CD4-positive, alpha-beta T cell (primary cell): ENCODE measurements at regions not wholly inside any gene's neighbourhood (a gene's known extent, or its start where the extent isn't known, plus 50 kb on each side); places are given as distances from the start of the nearest gene placed in this dataset.
A peak's percentile ranks its signal among the peaks of the same experiment; 100 is the strongest.

ENCODE experiments used
- ATAC-seq: fragments of 200-7000 bp; cut with Tn5 transposase; one replicate; pipeline ENCODE4 v1.10.0; 2022; ENCODE audit warnings: mild to moderate bottlenecking; ENCODE audit not compliant: poor library complexity
- CTCF ChIA-PET: fragments of 350-600 bp; sonication (Branson Sonifier 250); formaldehyde crosslinking; loops from one replicate; lab custom pipeline; 2021; ENCODE audit warnings: antibody characterized with exemption, inconsistent platforms; lab: Charles Lee
- POLR2A ChIA-PET: fragments of 350-600 bp; sonication (Branson Sonifier 250); formaldehyde crosslinking; loops from one replicate; lab custom pipeline; 2021; ENCODE audit warnings: antibody characterized with exemption, inconsistent platforms; lab: Charles Lee
- DNase-seq, 14 experiments: peaks; one replicate each; pipeline ENCODE4 v3.0.0-alpha.2; 2013 to 2020; ENCODE audit warnings: mixed read lengths in 2 of 14
- H3K27ac ChIP-seq, 2 donors: one replicate each; pipeline versions ENCODE4 v1.5.1 to v1.7.0; 2013; ENCODE audit warnings: low read length in 2 of 2, low read depth in 1 of 2, mild to moderate bottlenecking in 1 of 2
- H3K27me3 ChIP-seq, 2 experiments: 1 replicate in 1 of 2; 2 replicates in 1 of 2; pipeline versions ENCODE4 v1.6.1 to v1.7.0; 2013; ENCODE audit warnings: low read length in 2 of 2, control low read depth in 1 of 2, mild to moderate bottlenecking in 1 of 2, moderate library complexity in 1 of 2; ENCODE audit not compliant: insufficient read depth in 2 of 2, control insufficient read depth in 1 of 2
- H3K36me3 ChIP-seq: one replicate; pipeline ENCODE4 v1.6.1; 2013; ENCODE audit warnings: low read length, control low read depth; ENCODE audit not compliant: insufficient read depth
- H3K4me1 ChIP-seq: one replicate; pipeline ENCODE4 v1.6.1; 2013; ENCODE audit warnings: low read length, control low read depth; ENCODE audit not compliant: insufficient read depth
- H3K4me3 ChIP-seq: one replicate; pipeline ENCODE4 v1.5.1; 2013; ENCODE audit warnings: mild to moderate bottlenecking, low read length, moderate library complexity
- H3K9me3 ChIP-seq, 2 experiments: 1 replicate in 1 of 2; 2 replicates in 1 of 2; pipeline versions ENCODE4 v1.6.1 to v1.7.0; 2013; ENCODE audit warnings: low read length in 2 of 2, mild to moderate bottlenecking in 2 of 2, control low read depth in 1 of 2, moderate library complexity in 1 of 2; ENCODE audit not compliant: control insufficient read depth in 1 of 2, insufficient read depth in 1 of 2
- H3K27ac Mint-ChIP-seq: one replicate; pipeline ENCODE4 v1.8.0; 2020; ENCODE audit warnings: mixed read lengths
- H3K27me3 Mint-ChIP-seq: one replicate; pipeline ENCODE4 v1.8.0; 2021; ENCODE audit warnings: mixed read lengths
- H3K36me3 Mint-ChIP-seq: one replicate; pipeline ENCODE4 v1.8.0; 2021; ENCODE audit warnings: low read depth, mixed read lengths
- H3K4me1 Mint-ChIP-seq: one replicate; pipeline ENCODE4 v1.8.0; 2021; ENCODE audit warnings: low read depth, mixed read lengths
- H3K4me3 Mint-ChIP-seq: one replicate; pipeline ENCODE4 v1.8.0; 2020; ENCODE audit warnings: mild to moderate bottlenecking, mixed read lengths
- H3K9me3 Mint-ChIP-seq: one replicate; pipeline ENCODE4 v1.8.0; 2020; ENCODE audit warnings: mixed read lengths
- intact Hi-C, 2 experiments: fragments of 100-400 bp; cut with DNase I in 1 of 2; cut with micrococcal nuclease in 1 of 2; formaldehyde crosslinking; loops; one replicate each; pipeline versions ENCODE4 v1.15.1 to v1.9.0; 2023 to 2025; cut with DNase I, micrococcal nuclease
- TF ChIP-seq, protein P1 (sequence below): fragments of 200-600 bp; IDR thresholded peaks from one replicate; pipeline ENCODE4 v1.8.0; 2022; ENCODE audit warnings: antibody characterized with exemption, mild to moderate bottlenecking

- Mint-ChIP-seq H3K27ac (no peak overlapping the region), H3K36me3 (no peaks in the 10 kb centered on the region), H3K4me1 (no peaks in the 10 kb centered on the region), H3K9me3 (no peaks in the 10 kb centered on the region), H3K27me3 (no peaks in the 10 kb centered on the region), H3K4me3 (no peak overlapping the region)
- H3K4me1 ChIP-seq = no peaks in the 10 kb centered on the region
- no peaks in the 10 kb centered on the region for H3K9me3 ChIP-seq
- intact Hi-C loops = no loop called here
- no peaks in the 10 kb centered on the region for H3K36me3 ChIP-seq
- ChIA-PET CTCF (no interaction called here), POLR2A (no interaction called here)
- ATAC-seq (no peak), DNase-seq (no peak)
- TF ChIP-seq, protein P1, sequence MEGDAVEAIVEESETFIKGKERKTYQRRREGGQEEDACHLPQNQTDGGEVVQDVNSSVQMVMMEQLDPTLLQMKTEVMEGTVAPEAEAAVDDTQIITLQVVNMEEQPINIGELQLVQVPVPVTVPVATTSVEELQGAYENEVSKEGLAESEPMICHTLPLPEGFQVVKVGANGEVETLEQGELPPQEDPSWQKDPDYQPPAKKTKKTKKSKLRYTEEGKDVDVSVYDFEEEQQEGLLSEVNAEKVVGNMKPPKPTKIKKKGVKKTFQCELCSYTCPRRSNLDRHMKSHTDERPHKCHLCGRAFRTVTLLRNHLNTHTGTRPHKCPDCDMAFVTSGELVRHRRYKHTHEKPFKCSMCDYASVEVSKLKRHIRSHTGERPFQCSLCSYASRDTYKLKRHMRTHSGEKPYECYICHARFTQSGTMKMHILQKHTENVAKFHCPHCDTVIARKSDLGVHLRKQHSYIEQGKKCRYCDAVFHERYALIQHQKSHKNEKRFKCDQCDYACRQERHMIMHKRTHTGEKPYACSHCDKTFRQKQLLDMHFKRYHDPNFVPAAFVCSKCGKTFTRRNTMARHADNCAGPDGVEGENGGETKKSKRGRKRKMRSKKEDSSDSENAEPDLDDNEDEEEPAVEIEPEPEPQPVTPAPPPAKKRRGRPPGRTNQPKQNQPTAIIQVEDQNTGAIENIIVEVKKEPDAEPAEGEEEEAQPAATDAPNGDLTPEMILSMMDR = no peak
- no peak overlapping the region for H3K27ac ChIP-seq
- H3K27me3 ChIP-seq = no peaks in the 10 kb centered on the region
- H3K4me3 ChIP-seq = no peak overlapping the region
Observed at GRCh38 chr7:33754933-33755928, 150.1 kb upstream of the BMPER start.

- Histone ChIP-seq H3K4me3 (no peak overlapping the region), H3K27me3 (no peaks in the 10 kb centered on the region), H3K36me3 (no peaks in the 10 kb centered on the region), H3K9me3 (no peaks in the 10 kb centered on the region), H3K4me1 (no peaks in the 10 kb centered on the region), H3K27ac (no peak overlapping the region)
- DNase-seq = no peak
- no peaks in the 10 kb centered on the region for H3K4me1 Mint-ChIP-seq
- ChIA-PET POLR2A (no interaction called here), CTCF (no interaction called here)
- TF ChIP-seq, protein P1 = no peak
- H3K9me3 Mint-ChIP-seq = no peaks in the 10 kb centered on the region
- H3K27me3 Mint-ChIP-seq = no peaks in the 10 kb centered on the region
- H3K27ac Mint-ChIP-seq = no peak overlapping the region
- no peak for ATAC-seq
- intact Hi-C loops = no loop called here
- H3K36me3 Mint-ChIP-seq = no peaks in the 10 kb centered on the region
- H3K4me3 Mint-ChIP-seq = no peak overlapping the region
Observed at GRCh38 chr7:33757050-33757449, 148.3 kb upstream of the BMPER start.

GRCh38 chr7:33757563-33758165 lies 147.7 kb upstream of the BMPER start:
- Mint-ChIP-seq H3K4me3 (no peak overlapping the region), H3K27me3 (no peaks in the 10 kb centered on the region), H3K36me3 (no peaks in the 10 kb centered on the region), H3K27ac (no peak overlapping the region), H3K4me1 (no peaks in the 10 kb centered on the region), H3K9me3 (no peaks in the 10 kb centered on the region)
- H3K27ac ChIP-seq = no peak overlapping the region
- H3K36me3 ChIP-seq = no peaks in the 10 kb centered on the region
- intact Hi-C loops = no loop called here
- ChIA-PET CTCF (interaction anchor here (0.6 kb wide), 1 partner anchor 12 kb away, joined by 4 read pairs; no protein-coding TSS in a partner anchor), POLR2A (no interaction called here)
- no peaks in the 10 kb centered on the region for H3K4me1 ChIP-seq
- H3K27me3 ChIP-seq = no peaks in the 10 kb centered on the region
- TF ChIP-seq, protein P1 = peak; percentile 45
- H3K4me3 ChIP-seq = no peak overlapping the region
- ATAC-seq = no peak
- no peaks in the 10 kb centered on the region for H3K9me3 ChIP-seq
- peak in 2 of 14 experiments; percentile 9 to 15 for DNase-seq
